ENCODE measurements at regions not wholly inside any gene's neighbourhood (a gene's known extent, or its start where the extent isn't known, plus 50 kb on each side); places are given as distances from the start of the nearest gene placed in this dataset.

- TF ChIP-seq, protein P1, sequence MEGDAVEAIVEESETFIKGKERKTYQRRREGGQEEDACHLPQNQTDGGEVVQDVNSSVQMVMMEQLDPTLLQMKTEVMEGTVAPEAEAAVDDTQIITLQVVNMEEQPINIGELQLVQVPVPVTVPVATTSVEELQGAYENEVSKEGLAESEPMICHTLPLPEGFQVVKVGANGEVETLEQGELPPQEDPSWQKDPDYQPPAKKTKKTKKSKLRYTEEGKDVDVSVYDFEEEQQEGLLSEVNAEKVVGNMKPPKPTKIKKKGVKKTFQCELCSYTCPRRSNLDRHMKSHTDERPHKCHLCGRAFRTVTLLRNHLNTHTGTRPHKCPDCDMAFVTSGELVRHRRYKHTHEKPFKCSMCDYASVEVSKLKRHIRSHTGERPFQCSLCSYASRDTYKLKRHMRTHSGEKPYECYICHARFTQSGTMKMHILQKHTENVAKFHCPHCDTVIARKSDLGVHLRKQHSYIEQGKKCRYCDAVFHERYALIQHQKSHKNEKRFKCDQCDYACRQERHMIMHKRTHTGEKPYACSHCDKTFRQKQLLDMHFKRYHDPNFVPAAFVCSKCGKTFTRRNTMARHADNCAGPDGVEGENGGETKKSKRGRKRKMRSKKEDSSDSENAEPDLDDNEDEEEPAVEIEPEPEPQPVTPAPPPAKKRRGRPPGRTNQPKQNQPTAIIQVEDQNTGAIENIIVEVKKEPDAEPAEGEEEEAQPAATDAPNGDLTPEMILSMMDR (conservative IDR thresholded peaks at IDR 0.05; ENCODE audit: low read depth in 2 of 2): no peak
- TF ChIP-seq, protein P2, sequence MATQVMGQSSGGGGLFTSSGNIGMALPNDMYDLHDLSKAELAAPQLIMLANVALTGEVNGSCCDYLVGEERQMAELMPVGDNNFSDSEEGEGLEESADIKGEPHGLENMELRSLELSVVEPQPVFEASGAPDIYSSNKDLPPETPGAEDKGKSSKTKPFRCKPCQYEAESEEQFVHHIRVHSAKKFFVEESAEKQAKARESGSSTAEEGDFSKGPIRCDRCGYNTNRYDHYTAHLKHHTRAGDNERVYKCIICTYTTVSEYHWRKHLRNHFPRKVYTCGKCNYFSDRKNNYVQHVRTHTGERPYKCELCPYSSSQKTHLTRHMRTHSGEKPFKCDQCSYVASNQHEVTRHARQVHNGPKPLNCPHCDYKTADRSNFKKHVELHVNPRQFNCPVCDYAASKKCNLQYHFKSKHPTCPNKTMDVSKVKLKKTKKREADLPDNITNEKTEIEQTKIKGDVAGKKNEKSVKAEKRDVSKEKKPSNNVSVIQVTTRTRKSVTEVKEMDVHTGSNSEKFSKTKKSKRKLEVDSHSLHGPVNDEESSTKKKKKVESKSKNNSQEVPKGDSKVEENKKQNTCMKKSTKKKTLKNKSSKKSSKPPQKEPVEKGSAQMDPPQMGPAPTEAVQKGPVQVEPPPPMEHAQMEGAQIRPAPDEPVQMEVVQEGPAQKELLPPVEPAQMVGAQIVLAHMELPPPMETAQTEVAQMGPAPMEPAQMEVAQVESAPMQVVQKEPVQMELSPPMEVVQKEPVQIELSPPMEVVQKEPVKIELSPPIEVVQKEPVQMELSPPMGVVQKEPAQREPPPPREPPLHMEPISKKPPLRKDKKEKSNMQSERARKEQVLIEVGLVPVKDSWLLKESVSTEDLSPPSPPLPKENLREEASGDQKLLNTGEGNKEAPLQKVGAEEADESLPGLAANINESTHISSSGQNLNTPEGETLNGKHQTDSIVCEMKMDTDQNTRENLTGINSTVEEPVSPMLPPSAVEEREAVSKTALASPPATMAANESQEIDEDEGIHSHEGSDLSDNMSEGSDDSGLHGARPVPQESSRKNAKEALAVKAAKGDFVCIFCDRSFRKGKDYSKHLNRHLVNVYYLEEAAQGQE (IDR thresholded peaks at IDR 0.05; ENCODE audit: unreplicated experiment): no peak
- no peak for TF ChIP-seq POLR2AphosphoS5 (IDR thresholded peaks at IDR 0.05; ENCODE audit: low read depth)
- TF ChIP-seq EZH2 (IDR thresholded peaks at IDR 0.05; ENCODE audit: low read depth, unreplicated experiment): no peak
- TF ChIP-seq EZH2phosphoT487 (IDR thresholded peaks at IDR 0.05; ENCODE audit: unreplicated experiment): no peak
- TF ChIP-seq ZNF114 (CRISPR knock-in tag; IDR thresholded peaks at IDR 0.05): no peak
- TF ChIP-seq NANOG (IDR thresholded peaks at IDR 0.05; ENCODE audit: borderline replicate concordance): no peak
- no peak for TF ChIP-seq JUNB (IDR thresholded peaks at IDR 0.05; ENCODE audit: unreplicated experiment)
- TF ChIP-seq ZNF331 (CRISPR knock-in tag; IDR thresholded peaks at IDR 0.05; ENCODE audit: low read depth): no peak
- no peak for TF ChIP-seq CREB1 (CRISPR knock-in tag; IDR thresholded peaks at IDR 0.05; ENCODE audit: low read depth)
- TF ChIP-seq, protein P3, sequence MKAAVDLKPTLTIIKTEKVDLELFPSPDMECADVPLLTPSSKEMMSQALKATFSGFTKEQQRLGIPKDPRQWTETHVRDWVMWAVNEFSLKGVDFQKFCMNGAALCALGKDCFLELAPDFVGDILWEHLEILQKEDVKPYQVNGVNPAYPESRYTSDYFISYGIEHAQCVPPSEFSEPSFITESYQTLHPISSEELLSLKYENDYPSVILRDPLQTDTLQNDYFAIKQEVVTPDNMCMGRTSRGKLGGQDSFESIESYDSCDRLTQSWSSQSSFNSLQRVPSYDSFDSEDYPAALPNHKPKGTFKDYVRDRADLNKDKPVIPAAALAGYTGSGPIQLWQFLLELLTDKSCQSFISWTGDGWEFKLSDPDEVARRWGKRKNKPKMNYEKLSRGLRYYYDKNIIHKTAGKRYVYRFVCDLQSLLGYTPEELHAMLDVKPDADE (IDR thresholded peaks at IDR 0.05): no peak
- no peak for TF ChIP-seq STAT1 (IDR thresholded peaks at IDR 0.05; ENCODE audit: unreplicated experiment)
Observed at GRCh38 chr12:31217356-31218130, 108.4 kb downstream of the SINHCAF start.

Data from GM23338 (cell line).